Sigmoid colon (tissue), 4 donors: ENCODE measurements at regions not wholly inside any gene's neighbourhood (a gene's known extent, or its start where the extent isn't known, plus 50 kb on each side); places are given as distances from the start of the nearest gene placed in this dataset.

ENCODE experiments used
- EP300 ChIP-seq, 4 donors: sonication (generic); formaldehyde crosslinking; IDR thresholded peaks; one replicate each; pipeline ENCODE4 v1.6.1; 2017; ENCODE audit warnings: antibody characterized with exemption in 4 of 4
- POLR2AphosphoS5 ChIP-seq, 4 donors: sonication (generic); formaldehyde crosslinking; IDR thresholded peaks; one replicate each; pipeline ENCODE4 v1.6.1; 2017; ENCODE audit warnings: antibody characterized with exemption in 4 of 4
- TF ChIP-seq, protein P1 (sequence below), 4 experiments: fragments of 450-650 bp in 3 of 4; fragments of 200-600 bp in 1 of 4; IDR thresholded peaks; one replicate each; pipeline ENCODE4 v1.5.1; 2016 to 2019; ENCODE audit warnings: antibody characterized with exemption in 4 of 4, mild to moderate bottlenecking in 3 of 4, moderate library complexity in 2 of 4

DNA sequence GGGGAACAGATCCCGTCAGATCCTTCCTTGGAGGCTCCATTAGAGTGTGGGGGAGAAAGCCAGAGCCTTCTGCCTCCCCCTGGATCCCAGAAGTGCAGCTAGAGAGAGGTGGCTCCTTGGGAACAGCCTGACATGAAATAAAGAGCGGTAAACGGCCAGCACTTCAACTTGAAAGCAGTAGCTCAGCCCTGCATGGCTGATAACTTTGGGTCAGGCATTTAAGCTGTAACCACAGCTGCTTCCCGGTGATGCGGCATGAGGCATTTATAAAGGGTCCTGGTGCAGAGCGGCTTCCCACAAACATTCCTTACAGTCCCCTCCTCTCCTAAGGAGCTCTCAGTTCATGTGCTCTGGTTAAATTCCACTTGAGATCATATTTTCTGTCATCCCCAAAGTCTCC lies 960.3 kb downstream of the VRK1 start:
- TF ChIP-seq EP300 (IDR thresholded peaks at IDR 0.05) (no peak), POLR2AphosphoS5 (IDR thresholded peaks at IDR 0.05) (no peak)
- TF ChIP-seq, protein P1, sequence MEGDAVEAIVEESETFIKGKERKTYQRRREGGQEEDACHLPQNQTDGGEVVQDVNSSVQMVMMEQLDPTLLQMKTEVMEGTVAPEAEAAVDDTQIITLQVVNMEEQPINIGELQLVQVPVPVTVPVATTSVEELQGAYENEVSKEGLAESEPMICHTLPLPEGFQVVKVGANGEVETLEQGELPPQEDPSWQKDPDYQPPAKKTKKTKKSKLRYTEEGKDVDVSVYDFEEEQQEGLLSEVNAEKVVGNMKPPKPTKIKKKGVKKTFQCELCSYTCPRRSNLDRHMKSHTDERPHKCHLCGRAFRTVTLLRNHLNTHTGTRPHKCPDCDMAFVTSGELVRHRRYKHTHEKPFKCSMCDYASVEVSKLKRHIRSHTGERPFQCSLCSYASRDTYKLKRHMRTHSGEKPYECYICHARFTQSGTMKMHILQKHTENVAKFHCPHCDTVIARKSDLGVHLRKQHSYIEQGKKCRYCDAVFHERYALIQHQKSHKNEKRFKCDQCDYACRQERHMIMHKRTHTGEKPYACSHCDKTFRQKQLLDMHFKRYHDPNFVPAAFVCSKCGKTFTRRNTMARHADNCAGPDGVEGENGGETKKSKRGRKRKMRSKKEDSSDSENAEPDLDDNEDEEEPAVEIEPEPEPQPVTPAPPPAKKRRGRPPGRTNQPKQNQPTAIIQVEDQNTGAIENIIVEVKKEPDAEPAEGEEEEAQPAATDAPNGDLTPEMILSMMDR (IDR thresholded peaks at IDR 0.05), result no peak
